ENCODE measurements at regions not wholly inside any gene's neighbourhood (a gene's known extent, or its start where the extent isn't known, plus 50 kb on each side); places are given as distances from the start of the nearest gene placed in this dataset.

DNA sequence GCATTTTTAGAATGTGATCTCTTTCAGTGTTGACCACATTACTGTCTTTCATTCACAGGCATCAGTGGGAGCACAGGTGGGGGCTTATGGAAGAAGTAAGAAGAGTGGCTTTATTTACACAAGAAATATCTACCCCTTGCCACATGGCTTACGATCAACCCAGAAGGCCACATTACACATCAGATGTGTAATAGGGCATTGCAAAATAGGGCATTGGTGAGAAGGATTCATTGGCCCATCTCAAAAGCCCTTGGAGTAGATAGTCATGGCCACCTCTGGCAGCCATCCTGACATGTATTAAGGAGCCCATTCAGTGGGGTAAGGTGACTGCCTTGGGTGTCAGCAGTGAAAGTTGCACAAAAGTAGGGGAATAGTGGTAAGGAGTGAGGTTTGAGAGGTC is 97.5 kb downstream of the MAFB start:
- in situ Hi-C loops (cut with MboI; ENCODE audit: low sequenced_read_pairs): no loop called here

DNA sequence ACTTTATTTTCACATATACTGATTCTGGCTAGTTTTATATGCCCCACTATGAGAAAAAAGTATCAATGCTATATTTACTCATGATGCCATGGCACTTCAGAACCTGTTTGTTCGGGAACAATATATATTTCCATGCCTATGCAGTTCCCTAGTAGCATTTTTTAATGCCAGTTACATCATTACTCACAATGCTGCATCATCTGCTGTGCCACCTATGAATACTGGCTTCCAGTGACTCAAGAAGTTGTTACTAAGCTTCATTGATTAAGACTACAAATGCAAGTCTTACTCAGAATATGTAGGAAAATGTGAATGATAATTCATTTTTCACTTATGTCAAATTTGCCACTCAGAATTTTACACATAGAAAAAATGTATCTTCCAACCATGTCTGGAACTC is 97.9 kb downstream of the MAFB start:
- in situ Hi-C loops (cut with MboI; ENCODE audit: low sequenced_read_pairs): no loop called here

DNA sequence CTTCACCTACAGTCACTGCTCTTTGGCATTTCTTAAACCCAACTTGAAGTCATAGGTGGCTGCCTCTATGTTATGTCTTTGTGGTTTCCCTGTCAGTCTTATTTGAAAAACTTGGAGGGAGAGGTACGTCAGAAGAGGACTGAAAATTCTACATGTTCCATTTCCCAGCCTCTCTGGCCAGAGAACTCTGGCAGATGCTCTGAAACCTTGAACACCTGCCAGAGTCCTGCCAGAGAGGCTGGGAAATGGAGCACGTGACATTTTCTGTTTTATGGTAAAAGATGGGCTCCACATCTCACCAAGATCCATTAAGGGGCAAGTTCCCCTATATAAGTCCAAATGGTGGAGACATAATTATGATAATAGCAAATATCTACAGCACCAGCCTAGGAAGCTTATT is 99.5 kb downstream of the MAFB start:
- in situ Hi-C loops (cut with MboI; ENCODE audit: low sequenced_read_pairs): no loop called here

DNA sequence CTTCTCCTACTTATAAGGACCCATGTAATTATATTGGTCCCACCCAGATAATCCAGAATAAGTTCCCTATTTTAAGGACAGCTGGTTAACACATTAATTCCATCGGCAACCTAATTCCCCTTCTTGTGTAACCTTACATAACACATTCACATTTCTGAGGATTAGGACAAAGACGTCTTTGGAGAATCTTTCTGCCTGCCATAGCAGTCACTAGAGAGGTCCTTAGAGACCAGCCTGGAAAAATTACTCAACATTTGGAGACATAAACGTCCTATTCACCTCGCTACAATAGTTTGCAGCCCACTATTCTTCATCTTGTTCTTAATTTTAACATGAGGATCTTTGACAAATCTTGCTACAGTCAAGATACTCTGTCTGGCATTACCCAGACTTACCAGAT is 100.1 kb downstream of the MAFB start:
- in situ Hi-C loops (cut with MboI; ENCODE audit: low sequenced_read_pairs): no loop called here

DNA sequence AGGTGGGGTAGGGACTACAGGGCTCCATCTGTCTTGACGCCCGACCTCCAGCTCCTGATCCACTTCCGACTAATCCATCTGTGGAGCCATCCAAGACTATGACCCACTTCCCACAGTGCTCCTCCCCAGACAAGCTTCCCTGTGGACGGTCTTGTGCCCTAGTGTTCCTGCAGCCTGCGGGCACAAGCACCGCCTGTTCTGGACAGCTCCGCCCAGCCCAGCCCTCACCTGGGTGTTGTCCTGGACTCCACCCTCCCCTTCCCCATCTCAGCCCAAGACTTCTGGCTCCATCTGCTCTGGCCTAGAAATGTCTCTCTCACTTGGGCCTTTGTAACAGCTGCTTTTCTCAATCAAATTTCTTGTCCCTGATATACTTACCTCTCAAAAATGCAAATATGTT is 102.0 kb downstream of the MAFB start:
- in situ Hi-C loops (cut with MboI; ENCODE audit: low sequenced_read_pairs): no loop called here

DNA sequence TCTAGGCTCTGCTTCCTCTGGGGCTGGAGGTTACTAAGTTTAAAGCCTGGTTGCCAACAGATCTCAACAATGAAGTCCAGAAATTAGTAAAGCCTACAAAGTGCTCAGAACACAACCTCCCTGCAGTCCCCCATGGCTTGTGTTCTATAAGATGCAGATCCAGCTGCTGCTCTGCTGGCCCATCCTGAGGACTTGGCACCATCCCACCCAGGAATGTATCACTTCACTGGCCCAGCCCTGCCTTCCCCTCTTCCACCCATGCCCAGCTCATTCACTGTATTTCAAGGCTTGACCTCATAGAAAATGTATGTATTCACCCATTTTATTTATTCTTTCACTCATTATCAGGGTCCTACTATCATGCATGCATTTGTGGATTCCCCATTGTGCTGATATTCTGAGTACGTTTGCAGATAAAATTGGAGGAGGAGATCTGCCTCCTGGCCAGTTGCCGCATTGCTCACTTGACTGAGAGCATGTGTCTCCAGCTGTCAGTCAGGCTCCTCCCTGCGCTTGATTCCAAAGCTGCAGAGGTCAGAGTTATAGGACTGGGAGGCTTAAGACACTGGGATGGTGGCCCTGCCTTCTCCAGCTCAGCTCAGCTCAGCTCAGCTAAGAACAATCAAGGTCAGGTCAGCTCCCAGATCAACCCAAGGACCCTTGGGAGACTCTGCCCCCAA is 104.8 kb downstream of the MAFB start:
- in situ Hi-C loops (cut with MboI; ENCODE audit: low sequenced_read_pairs): no loop called here

DNA sequence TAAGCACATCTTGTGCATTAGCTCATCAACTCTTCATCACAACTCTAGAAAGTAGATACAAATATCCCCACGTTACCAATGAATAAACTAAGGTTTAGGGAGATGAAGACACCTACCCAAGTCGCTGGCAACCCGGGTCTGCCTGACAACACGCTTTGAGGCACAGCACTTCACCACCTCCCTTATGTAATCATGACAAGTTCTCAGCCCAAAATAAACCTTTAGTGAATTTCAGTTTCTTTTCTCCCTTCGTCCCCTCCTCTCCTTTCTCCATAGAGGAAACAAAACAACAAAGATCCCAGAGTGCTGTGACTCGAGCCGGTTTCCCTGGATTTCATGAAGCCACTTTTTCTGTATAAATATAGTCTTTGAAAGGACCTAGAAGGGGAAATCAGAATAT is 105.4 kb downstream of the MAFB start:
- in situ Hi-C loops (cut with MboI; ENCODE audit: low sequenced_read_pairs): no loop called here

DNA sequence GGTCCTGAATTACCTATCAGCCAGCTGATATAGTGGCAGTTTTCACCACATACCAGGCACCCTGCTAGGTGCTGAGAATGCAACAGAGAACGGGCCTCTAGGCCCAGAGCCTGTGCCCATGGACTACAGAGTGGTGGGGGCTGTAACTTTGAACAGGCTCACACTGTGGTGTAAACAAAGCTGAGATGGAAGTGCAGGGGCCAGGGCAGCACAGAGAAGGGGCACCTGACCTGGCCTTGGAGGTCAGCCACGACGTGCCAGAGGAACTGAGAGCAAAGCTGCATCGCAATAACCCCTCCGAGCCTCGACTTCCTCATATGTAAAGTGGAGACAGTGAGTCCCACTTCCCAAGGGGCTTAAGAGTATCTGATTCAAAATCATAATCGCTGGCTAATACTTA is 105.8 kb downstream of the MAFB start:
- in situ Hi-C loops (cut with MboI; ENCODE audit: low sequenced_read_pairs): no loop called here

DNA sequence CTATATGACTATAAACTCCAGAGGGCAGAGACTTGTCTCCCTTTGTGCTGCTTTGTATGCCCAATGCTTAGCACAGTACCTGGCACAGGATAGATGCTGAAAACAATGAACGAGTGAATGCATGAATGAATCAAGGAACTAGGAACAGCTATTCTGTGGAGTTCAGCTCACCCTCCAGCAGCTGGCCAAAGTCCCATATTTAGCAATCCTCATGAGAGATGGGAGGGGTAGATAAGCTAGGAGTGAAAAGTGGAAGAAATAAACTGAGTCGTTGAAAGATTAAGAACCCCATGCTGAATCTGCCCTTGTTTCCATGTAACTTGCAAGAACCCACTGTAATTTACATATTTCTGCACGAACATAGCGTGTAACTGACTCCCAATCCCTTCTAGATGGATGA is 106.5 kb downstream of the MAFB start:
- in situ Hi-C loops (cut with MboI; ENCODE audit: low sequenced_read_pairs): no loop called here

DNA sequence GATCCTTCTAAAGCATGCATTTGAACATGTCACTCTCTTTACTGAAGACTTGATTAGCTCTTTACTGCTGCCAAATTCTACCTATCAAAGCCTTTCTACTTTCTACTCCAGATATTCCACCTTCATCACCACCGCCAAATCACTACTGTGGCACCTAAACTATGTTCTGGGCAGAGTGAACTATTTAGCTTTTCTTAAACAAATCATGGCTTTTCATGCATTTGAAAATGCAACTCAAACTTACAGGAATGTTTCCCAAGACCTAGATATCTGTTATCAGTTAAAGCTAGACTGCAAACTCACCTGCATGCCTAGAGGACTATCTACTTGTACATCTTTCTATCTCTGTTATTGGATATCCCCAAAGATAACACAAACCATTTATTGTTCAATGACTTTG is 109.3 kb downstream of the MAFB start:
- in situ Hi-C loops (cut with MboI; ENCODE audit: low sequenced_read_pairs): no loop called here

DNA sequence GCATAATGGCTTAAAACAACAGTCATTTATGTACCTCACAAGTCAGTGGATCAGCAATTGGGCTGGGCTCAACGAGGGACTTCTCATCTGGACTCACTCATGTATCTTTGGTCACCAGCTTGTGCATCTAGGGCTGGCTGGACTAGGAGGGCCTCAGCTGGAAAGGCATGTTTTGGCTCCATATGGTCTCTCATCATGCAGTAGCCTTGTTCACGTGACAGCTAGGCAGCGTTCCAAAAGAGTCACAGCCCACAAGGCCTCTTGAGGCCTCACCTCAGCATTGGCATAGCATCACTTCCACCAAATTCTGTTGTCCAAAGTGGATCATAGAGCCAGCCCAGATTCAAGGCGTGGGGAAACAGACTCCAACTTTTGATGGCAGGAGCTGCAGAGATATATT is 110.1 kb downstream of the MAFB start:
- in situ Hi-C loops (cut with MboI; ENCODE audit: low sequenced_read_pairs): no loop called here

DNA sequence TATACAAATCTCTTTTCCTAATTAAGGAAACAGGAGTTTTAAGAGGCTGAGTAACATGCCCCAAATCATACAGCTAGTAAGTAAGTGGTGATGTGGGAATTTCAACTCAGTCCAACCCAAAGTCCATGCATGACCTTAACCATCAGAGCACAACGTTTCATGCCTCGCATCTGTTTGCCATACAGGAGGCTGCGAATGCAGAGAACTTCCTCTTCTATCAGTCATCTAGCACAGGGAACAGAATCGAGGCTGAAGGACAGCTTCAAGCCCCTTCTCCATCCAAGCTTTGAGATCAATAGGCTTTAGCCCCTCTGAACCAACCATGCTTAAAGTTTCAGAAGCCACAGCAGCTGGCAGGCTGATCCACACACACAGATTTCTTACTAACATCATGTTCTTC is 113.2 kb downstream of the MAFB start:
- in situ Hi-C loops (cut with MboI; ENCODE audit: low sequenced_read_pairs): no loop called here

DNA sequence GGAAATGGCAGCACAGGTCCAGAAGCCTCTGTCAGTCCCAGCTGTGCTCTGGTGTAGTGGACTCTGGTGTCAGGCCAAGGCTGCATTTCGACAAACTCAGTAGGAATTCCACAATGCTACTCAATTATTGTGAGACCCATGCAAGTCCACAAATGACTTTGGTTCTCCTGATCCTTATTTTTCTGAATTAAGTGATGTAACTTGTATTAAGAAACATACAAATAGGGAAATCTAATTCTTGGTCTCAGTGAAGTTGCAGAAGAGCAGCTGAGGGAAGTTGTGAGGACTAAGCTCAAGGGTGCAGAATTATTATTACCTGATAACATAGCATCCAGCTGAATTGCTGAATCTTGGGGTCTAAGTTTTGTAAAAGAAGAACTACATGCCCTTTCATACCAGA is 116.8 kb downstream of the MAFB start:
- in situ Hi-C loops (cut with MboI; ENCODE audit: low sequenced_read_pairs): no loop called here

DNA sequence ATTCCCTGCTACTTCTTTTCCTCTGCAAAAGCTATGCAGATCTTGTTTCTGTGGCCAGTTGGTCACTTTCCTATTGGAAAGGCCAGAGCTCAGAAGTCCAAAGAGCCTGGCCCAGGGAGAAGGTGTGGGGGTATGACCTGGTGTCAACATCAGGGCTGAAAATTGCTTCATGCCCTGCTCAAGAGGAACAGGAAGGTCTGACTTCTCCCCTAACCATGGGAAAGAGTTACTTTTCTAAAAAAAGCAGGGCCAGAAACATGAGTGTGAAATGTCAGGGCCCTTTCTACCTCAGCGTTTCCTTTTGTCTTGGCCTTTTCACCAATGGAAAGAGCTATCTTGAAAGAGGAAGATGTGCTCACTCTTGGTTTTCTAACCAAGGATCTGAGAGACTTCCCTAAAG is 117.4 kb downstream of the MAFB start:
- in situ Hi-C loops (cut with MboI; ENCODE audit: low sequenced_read_pairs): no loop called here

DNA sequence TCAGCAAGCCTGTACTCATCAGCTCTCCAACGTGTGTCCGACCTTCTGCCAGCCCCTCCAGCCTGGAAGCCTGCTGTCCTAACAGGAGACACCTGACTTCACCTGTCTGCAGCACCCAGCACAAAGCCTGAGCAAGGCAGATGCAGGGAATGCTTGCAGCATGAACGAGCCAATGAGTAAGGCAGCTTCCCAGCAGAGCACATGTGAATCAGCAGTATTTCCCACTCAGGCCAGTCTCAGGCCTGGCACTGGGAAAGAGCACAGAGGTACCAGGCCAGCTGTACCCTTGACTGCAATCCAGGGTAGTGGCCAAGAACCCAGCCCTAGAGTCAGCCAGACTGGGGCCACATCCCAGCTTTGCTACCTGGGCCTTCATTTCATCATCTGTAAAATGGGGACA is 120.8 kb downstream of the MAFB start:
- in situ Hi-C loops (cut with MboI; ENCODE audit: low sequenced_read_pairs): no loop called here

DNA sequence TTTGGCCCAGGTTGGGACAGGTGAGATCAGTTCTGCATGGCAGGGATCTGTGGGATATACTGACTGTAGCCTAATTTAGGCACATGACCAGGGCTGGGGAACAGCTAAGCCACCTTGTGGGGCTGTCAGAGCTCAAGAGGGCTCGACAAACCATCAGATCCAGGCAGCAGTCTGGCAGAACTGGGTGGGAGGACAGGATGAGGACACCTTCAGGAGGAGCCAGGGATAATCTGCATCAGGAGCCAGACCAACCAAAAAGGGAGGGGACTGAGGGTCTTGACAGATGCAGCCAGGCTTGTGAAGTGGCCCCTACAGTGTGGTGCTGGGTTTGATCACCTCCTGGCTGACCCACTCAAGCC is 123.4 kb downstream of the MAFB start:
- in situ Hi-C loops (cut with MboI; ENCODE audit: low sequenced_read_pairs): no loop called here

DNA sequence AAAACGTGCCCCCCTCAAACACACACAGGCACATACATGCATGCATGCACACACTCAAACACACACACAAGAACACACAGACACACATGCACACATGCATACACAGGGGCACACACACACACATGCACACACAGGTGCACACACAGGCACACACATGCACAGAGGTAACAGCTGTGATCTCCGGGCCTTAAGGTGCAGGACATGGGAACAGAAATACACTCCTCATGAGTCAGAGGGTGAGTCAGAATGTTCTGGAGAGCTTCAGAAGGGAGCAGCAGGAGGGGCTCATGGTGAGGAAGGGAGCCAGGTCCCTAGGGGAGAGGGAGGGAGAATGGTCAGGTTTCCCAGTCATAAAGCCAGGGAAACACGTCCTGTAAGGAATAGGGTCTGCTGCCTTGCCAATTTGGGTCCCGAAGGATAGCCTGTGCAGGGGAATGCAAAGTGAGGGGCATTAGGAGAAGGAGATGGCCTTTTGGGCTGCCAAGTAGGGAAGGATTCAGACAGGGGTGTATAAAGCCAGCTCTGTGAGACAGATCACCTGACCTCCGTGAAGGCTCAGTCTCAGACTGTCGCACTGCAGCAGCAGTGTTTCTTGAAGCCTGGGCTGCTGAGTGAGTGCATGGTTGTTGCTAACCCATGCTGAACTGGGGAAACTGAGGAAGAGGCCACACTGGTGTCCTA is 123.9 kb downstream of the MAFB start:
- in situ Hi-C loops (cut with MboI; ENCODE audit: low sequenced_read_pairs): no loop called here

DNA sequence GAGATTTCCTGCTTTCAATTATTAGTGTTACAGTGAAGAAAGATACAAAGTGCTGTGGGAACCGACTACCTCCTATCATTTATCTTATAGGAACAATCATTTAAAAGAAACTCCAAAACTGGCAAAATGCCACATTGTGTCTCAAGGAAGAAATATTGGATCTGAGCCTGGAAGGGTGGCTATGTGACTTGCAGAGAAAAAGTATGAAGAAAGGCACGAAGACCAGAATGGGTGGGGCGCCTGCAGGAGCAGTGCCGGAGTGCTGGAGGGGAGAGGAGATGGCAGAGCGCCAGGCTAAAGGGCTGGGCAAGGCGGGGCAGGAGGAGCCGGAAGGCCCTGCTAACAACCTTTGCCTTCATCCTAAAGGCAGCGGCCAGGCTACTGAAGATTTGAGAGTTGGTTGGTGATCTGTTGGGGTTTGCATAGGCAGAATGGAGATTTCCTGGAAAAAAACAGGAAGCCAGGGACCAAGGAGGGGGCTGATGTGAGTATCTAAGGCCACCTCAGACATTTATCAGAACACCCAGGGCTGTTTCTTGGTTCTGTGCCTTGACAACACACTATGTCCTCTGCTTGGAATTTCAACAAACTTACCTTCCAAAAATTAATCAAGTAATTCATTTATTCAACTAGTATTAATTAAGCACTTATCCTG is 125.6 kb downstream of the MAFB start:
- in situ Hi-C loops (cut with MboI; ENCODE audit: low sequenced_read_pairs): no loop called here

DNA sequence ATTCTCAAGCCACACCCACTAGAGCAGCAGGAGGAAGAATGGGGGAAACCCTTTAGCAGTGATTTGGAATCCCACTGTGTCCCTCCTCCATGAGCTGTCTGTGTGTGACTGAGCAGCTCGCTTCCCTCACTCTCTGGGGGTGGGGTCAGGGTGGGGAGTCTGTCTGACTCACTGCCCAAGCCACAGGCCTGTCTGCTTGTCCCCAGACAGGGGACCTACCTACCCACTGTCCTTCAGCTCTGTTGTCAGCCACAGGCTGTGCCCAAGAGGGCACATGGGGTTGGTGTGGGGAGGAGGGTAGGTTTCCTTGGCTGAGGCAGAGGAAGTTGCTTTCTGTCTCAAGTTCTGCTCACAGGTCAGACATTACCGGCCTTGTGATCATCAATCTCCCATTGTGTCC is 127.0 kb downstream of the MAFB start:
- in situ Hi-C loops (cut with MboI; ENCODE audit: low sequenced_read_pairs): no loop called here

DNA sequence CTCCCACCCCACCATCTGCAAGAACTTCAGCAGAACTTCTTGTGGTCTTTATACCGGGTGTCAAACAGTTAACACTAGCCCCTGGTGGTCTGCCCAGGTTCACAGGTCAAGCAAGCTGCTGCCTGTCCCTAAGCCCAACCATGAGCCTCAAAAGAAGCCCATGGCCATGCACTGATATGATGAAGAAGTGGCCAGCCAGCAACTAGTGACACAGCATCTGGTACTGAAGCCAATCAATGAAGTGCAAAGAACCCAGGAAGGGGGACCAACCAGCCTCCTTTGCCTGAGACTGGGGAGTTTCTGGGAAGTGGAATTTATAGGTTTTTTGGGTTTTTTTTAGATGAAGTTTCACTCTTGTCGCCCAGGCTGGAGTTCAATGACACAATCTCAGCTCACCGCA is 127.8 kb downstream of the MAFB start:
- in situ Hi-C loops (cut with MboI; ENCODE audit: low sequenced_read_pairs): no loop called here

DNA sequence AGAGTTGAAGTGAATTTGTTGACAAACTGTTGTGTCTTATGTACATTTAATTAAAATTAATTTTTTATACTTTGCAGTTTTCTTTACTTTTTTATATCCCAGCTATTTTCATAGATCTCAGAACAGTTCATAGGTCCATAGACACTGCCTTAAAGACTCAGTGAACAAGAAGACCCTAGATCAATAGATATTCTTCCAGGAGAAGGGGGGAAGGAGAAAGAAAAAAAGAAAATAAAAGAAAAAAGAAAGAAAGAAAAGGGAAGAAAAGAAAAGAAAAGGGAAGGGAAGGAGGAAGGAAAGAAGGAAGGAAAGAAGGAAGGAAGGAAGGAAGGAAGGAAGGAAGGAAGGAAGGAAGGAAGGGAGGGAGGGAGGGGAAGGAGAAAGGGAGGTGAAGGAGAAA is 130.8 kb downstream of the MAFB start:
- in situ Hi-C loops (cut with MboI; ENCODE audit: low sequenced_read_pairs): no loop called here

DNA sequence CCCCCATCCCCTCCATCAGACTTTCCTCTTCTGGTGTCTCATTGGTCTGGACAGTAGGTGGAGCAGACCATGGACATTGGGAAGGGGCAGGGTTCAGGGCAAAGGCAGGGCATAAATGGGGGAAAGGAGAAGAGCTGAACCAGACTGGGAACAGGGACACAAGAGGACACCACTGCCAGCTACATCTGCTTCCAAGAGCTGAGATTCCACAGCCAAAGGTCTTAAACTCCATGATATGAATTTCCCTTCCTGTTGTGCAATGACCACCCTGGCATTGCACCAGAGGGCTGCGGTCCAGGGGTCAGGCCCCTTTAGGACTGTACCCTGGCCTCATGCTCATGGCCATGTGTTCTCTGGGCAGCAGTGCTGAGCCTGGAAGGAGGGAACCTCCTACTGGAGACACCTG is 137.9 kb downstream of the MAFB start:
- in situ Hi-C loops (cut with MboI; ENCODE audit: low sequenced_read_pairs): no loop called here
